CD14-positive monocyte (primary cell): ENCODE measurements at regions not wholly inside any gene's neighbourhood (a gene's known extent, or its start where the extent isn't known, plus 50 kb on each side); places are given as distances from the start of the nearest gene placed in this dataset.

ENCODE experiments used
- DNase-seq, 3 donors: peaks; one replicate each; pipeline ENCODE4 v3.0.0-alpha.2; 2011 to 2022
- H2AFZ ChIP-seq: 2 replicates; pipeline ENCODE4 v1.6.0; 2012; ENCODE audit warnings: mild to moderate bottlenecking, low read depth, low read length, inconsistent platforms; ENCODE audit not compliant: insufficient read depth, poor library complexity, severe bottlenecking
- H3K27ac ChIP-seq, 2 donors: 1 replicate in 1 of 2; 2 replicates in 1 of 2; pipeline ENCODE4 v1.5.1; 2012 to 2013; ENCODE audit warnings: low read length in 2 of 2, control low read depth in 1 of 2, inconsistent platforms in 1 of 2, low read depth in 1 of 2, mild to moderate bottlenecking in 1 of 2
- H3K27me3 ChIP-seq, 2 donors: one replicate each; pipeline versions ENCODE4 v1.6.0 to v1.6.1; 2011 to 2013; ENCODE audit warnings: low read length in 2 of 2; ENCODE audit not compliant: control insufficient read depth in 2 of 2, insufficient read depth in 2 of 2
- H3K36me3 ChIP-seq, 2 donors: replicated peaks in 1 of 2; 1 replicate in 1 of 2; 2 replicates in 1 of 2; pipeline versions ENCODE4 v1.5.1 to v1.6.1; 2012 to 2013; ENCODE audit warnings: low read length in 2 of 2, control low read depth in 1 of 2, inconsistent platforms in 1 of 2, mild to moderate bottlenecking in 1 of 2; ENCODE audit not compliant: insufficient read depth in 2 of 2, control insufficient read depth in 1 of 2
- H3K4me1 ChIP-seq, 2 donors: 1 replicate in 1 of 2; 2 replicates in 1 of 2; pipeline versions ENCODE4 v1.5.1 to v1.6.1; 2012 to 2013; ENCODE audit warnings: low read length in 2 of 2, control low read depth in 1 of 2, inconsistent platforms in 1 of 2, mild to moderate bottlenecking in 1 of 2, moderate library complexity in 1 of 2; ENCODE audit not compliant: insufficient read depth in 2 of 2, control insufficient read depth in 1 of 2
- H3K4me2 ChIP-seq: replicated peaks from 2 replicates; pipeline ENCODE3; 2012; ENCODE audit warnings: low read length, moderate library complexity, mild to moderate bottlenecking; ENCODE audit not compliant: poor library complexity, severe bottlenecking; ENCODE audit errors: extremely low read depth
- H3K4me3 ChIP-seq, 3 experiments: fragments of 200-600 bp in 1 of 3; sonication (generic) in 1 of 3; replicated peaks in 1 of 3; 1 replicate in 2 of 3; 2 replicates in 1 of 3; pipeline ENCODE4 v1.5.1; 2011 to 2013; ENCODE audit warnings: low read length in 3 of 3, mild to moderate bottlenecking in 3 of 3, control low read depth in 2 of 3, low read depth in 2 of 3, inconsistent platforms in 1 of 3, moderate library complexity in 1 of 3
- H3K79me2 ChIP-seq: 2 replicates; pipeline ENCODE4 v1.6.0; 2012; ENCODE audit warnings: mild to moderate bottlenecking, control low read depth, inconsistent platforms, low read length, moderate library complexity; ENCODE audit not compliant: insufficient read depth
- H3K9ac ChIP-seq: 2 replicates; pipeline ENCODE4 v1.6.0; 2017; ENCODE audit warnings: low read length, mild to moderate bottlenecking; ENCODE audit not compliant: insufficient read depth, poor library complexity, severe bottlenecking
- H3K9me3 ChIP-seq, 2 donors: replicated peaks in 1 of 2; 1 replicate in 1 of 2; 2 replicates in 1 of 2; pipeline versions ENCODE4 v1.5.1 to v1.6.1; 2012 to 2013; ENCODE audit warnings: low read length in 2 of 2, control low read depth in 1 of 2; ENCODE audit not compliant: control insufficient read depth in 1 of 2, insufficient read depth in 1 of 2
- H4K20me1 ChIP-seq: 2 replicates; pipeline ENCODE4 v1.6.0; 2012; ENCODE audit warnings: mild to moderate bottlenecking, low read length, control low read depth, moderate library complexity; ENCODE audit not compliant: insufficient read depth
- H3K27ac Mint-ChIP-seq, 7 donors: one replicate each; pipeline ENCODE4 v1.8.0; 2020; ENCODE audit warnings: mild to moderate bottlenecking in 7 of 7, mixed read lengths in 7 of 7, moderate library complexity in 6 of 7, inconsistent platforms in 2 of 7
- H3K27me3 Mint-ChIP-seq, 3 donors: one replicate each; pipeline ENCODE4 v1.8.0; 2021 to 2022; ENCODE audit warnings: low read depth in 3 of 3, mild to moderate bottlenecking in 3 of 3, mixed read lengths in 3 of 3, moderate library complexity in 3 of 3, inconsistent platforms in 1 of 3
- H3K36me3 Mint-ChIP-seq, 2 donors: one replicate each; pipeline ENCODE4 v1.8.0; 2020; ENCODE audit warnings: mixed read lengths in 2 of 2, inconsistent platforms in 1 of 2, mild to moderate bottlenecking in 1 of 2
- H3K4me1 Mint-ChIP-seq: one replicate; pipeline ENCODE4 v1.8.0; 2020; ENCODE audit warnings: mild to moderate bottlenecking, mixed read lengths
- H3K4me3 Mint-ChIP-seq, 2 donors: one replicate each; pipeline ENCODE4 v1.8.0; 2020; ENCODE audit warnings: mild to moderate bottlenecking in 2 of 2, mixed read lengths in 2 of 2, moderate library complexity in 1 of 2
- H3K9me3 Mint-ChIP-seq, 7 donors: one replicate each; pipeline ENCODE4 v1.8.0; 2020 to 2022; ENCODE audit warnings: mixed read lengths in 7 of 7, mild to moderate bottlenecking in 6 of 7, moderate library complexity in 6 of 7, inconsistent platforms in 2 of 7
- WGBS: methylation state at CpG from one replicate; pipeline ENCODE4 v1.1.5; 2013; ENCODE audit warnings: missing lambda C conversion rate; ENCODE audit not compliant: insufficient coverage; 5-methylcytosine and 5-hydroxymethylcytosine counted together
- intact Hi-C, 2 donors: fragments of 100-400 bp; cut with micrococcal nuclease; formaldehyde crosslinking; loops; one replicate each; pipeline versions ENCODE4 v1.15.0 to v1.15.1; 2023
- TF ChIP-seq, protein P1 (sequence below): fragments of 200-600 bp; IDR thresholded peaks from one replicate; pipeline ENCODE4 v1.8.0; 2022; ENCODE audit warnings: antibody characterized with exemption, mild to moderate bottlenecking

DNA sequence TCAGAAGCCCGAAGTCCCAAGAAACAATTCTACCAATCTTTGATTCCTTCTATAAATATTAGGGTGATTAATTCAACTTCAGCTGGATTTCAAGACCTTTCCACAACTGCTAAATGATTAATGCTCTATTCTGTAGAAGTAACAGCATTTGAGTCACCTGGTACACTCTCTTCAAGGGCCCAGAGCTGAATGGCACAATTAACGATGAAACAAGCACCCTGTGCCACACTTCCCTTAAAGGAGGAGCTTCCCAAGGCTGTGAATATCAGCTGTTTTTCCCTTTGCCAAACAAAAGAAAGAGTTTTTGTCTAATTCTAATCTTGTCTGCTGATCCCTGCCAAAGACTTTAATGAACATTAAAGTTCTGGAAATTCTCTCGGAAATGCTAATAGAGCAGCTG is 56.0 kb downstream of the BOD1L2 start:
- no peak overlapping the region for H3K4me3 ChIP-seq
- H2AFZ ChIP-seq = no peak overlapping the region
- H3K9ac ChIP-seq = no peak overlapping the region
- intact Hi-C loops = no loop called here
- no peaks in the 10 kb centered on the region for H3K9me3 ChIP-seq
- no peaks in the 10 kb centered on the region for H3K4me1 Mint-ChIP-seq
- H3K27ac Mint-ChIP-seq = no peak overlapping the region
- no peaks in the 10 kb centered on the region for H4K20me1 ChIP-seq
- H3K79me2 ChIP-seq = no peaks in the 10 kb centered on the region
- H3K4me3 Mint-ChIP-seq = no peak overlapping the region
- H3K9me3 Mint-ChIP-seq = peaks cover 0 to 11% (median 0%) of the 10 kb centered on the region in 7 donors
- no peak overlapping the region for H3K27ac ChIP-seq
- TF ChIP-seq, protein P1, sequence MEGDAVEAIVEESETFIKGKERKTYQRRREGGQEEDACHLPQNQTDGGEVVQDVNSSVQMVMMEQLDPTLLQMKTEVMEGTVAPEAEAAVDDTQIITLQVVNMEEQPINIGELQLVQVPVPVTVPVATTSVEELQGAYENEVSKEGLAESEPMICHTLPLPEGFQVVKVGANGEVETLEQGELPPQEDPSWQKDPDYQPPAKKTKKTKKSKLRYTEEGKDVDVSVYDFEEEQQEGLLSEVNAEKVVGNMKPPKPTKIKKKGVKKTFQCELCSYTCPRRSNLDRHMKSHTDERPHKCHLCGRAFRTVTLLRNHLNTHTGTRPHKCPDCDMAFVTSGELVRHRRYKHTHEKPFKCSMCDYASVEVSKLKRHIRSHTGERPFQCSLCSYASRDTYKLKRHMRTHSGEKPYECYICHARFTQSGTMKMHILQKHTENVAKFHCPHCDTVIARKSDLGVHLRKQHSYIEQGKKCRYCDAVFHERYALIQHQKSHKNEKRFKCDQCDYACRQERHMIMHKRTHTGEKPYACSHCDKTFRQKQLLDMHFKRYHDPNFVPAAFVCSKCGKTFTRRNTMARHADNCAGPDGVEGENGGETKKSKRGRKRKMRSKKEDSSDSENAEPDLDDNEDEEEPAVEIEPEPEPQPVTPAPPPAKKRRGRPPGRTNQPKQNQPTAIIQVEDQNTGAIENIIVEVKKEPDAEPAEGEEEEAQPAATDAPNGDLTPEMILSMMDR = no peak
- no peaks in the 10 kb centered on the region for H3K27me3 ChIP-seq
- no peak overlapping the region for H3K4me2 ChIP-seq
- H3K4me1 ChIP-seq = no peaks in the 10 kb centered on the region
- no peaks in the 10 kb centered on the region for H3K36me3 ChIP-seq
- no peaks in the 10 kb centered on the region for H3K36me3 Mint-ChIP-seq
- H3K27me3 Mint-ChIP-seq = peaks cover 2 to 5% (median 5%) of the 10 kb centered on the region in 3 donors
- DNase-seq = no peak
- 100% methylated on average over 1 of the region's 3 CpGs for WGBS

DNA sequence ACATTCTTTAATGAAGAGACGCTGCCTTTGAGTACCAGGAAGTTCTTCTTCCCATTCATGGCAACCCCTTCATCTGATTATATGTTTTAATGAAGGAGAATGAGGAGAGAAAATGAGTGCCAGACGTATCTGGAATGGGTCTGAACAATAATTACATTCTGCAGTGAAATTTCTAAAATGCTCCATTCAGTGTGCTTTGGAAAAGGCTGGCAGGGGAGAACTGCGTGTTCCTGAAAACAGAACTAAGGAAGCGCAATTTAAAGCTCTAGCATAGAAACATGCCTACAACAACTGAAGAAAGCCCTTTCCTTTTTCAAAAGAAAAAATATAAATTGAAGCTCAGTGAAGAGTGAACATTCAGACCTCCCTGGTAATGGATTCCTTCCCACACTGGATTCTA is 58.8 kb downstream of the BOD1L2 start:
- no peaks in the 10 kb centered on the region for H3K9me3 ChIP-seq
- no peaks in the 10 kb centered on the region for H4K20me1 ChIP-seq
- Mint-ChIP-seq H3K36me3 (no peaks in the 10 kb centered on the region), H3K27me3 (peaks cover 7 to 17% (median 14%) of the 10 kb centered on the region in 3 donors), H3K27ac (no peak overlapping the region), H3K9me3 (peaks cover 0 to 8% (median 0%) of the 10 kb centered on the region in 7 donors), H3K4me3 (no peak overlapping the region), H3K4me1 (peaks cover 11% of the 10 kb centered on the region)
- H3K9ac ChIP-seq = no peak overlapping the region
- no peaks in the 10 kb centered on the region for H3K79me2 ChIP-seq
- H3K4me2 ChIP-seq = no peak overlapping the region
- H3K27me3 ChIP-seq = peaks cover 4 to 17% of the 10 kb centered on the region in 2 donors
- H3K27ac ChIP-seq = no peak overlapping the region
- DNase-seq = no peak
- WGBS = no CpG with 5 or more reads among the region's 4 CpGs
- H2AFZ ChIP-seq = no peak overlapping the region
- no peak overlapping the region for H3K4me3 ChIP-seq
- TF ChIP-seq, protein P1 = no peak
- peaks cover 0 to 6% of the 10 kb centered on the region in 2 donors for H3K4me1 ChIP-seq
- no peaks in the 10 kb centered on the region for H3K36me3 ChIP-seq
- intact Hi-C loops = no loop called here
